Type B pancreatic cell (in vitro differentiated cells): ENCODE measurements at regions not wholly inside any gene's neighbourhood (a gene's known extent, or its start where the extent isn't known, plus 50 kb on each side); places are given as distances from the start of the nearest gene placed in this dataset.

Experiments used
- DNase-seq: peaks from one replicate; pipeline ENCODE4 v3.0.0; 2021; ENCODE audit warnings: mixed read lengths; ENCODE audit not compliant: unreplicated experiment; ENCODE audit errors: extremely low spot score
- H3K27ac Mint-ChIP-seq: 2 replicates; pipeline ENCODE4 v1.8.0; 2021; ENCODE audit warnings: mild to moderate bottlenecking, mixed read lengths
- H3K27me3 Mint-ChIP-seq: 2 replicates; pipeline ENCODE4 v1.8.0; 2021; ENCODE audit warnings: mixed read lengths
- H3K36me3 Mint-ChIP-seq: 2 replicates; pipeline ENCODE4 v1.8.0; 2021; ENCODE audit warnings: mixed read lengths
- H3K4me1 Mint-ChIP-seq: one replicate; pipeline ENCODE4 v1.8.0; 2021; ENCODE audit warnings: mixed read lengths; ENCODE audit not compliant: unreplicated experiment
- H3K4me3 Mint-ChIP-seq: 2 replicates; pipeline ENCODE4 v1.8.0; 2021; ENCODE audit warnings: mild to moderate bottlenecking, mixed read lengths
- H3K9me3 Mint-ChIP-seq: 2 replicates; pipeline ENCODE4 v1.8.0; 2021; ENCODE audit warnings: mixed read lengths
- CTCF ChIP-seq: fragments of 200-600 bp; sonication (generic); conservative IDR thresholded peaks from 2 replicates; pipeline ENCODE4 v1.5.0; 2021; ENCODE audit warnings: antibody characterized with exemption, mild to moderate bottlenecking

GRCh38 chr7:156079156-156079555 is 266.9 kb upstream of the SHH start:
- H3K27ac Mint-ChIP-seq = no peak overlapping the region
- H3K4me3 Mint-ChIP-seq = no peak overlapping the region
- no peaks in the 10 kb centered on the region for H3K9me3 Mint-ChIP-seq
- no peak for DNase-seq
- H3K4me1 Mint-ChIP-seq = peaks cover 11% of the 10 kb centered on the region
- peaks cover 6% of the 10 kb centered on the region for H3K27me3 Mint-ChIP-seq
- no peak for TF ChIP-seq CTCF
- no peaks in the 10 kb centered on the region for H3K36me3 Mint-ChIP-seq

GRCh38 chr7:156074982-156075615 is 262.8 kb upstream of the SHH start:
- Mint-ChIP-seq H3K9me3 (no peaks in the 10 kb centered on the region), H3K36me3 (no peaks in the 10 kb centered on the region), H3K4me3 (no peak overlapping the region), H3K27ac (no peak overlapping the region), H3K4me1 (peaks cover 5% of the 10 kb centered on the region), H3K27me3 (no peaks in the 10 kb centered on the region)
- TF ChIP-seq CTCF = no peak
- no peak for DNase-seq

DNA sequence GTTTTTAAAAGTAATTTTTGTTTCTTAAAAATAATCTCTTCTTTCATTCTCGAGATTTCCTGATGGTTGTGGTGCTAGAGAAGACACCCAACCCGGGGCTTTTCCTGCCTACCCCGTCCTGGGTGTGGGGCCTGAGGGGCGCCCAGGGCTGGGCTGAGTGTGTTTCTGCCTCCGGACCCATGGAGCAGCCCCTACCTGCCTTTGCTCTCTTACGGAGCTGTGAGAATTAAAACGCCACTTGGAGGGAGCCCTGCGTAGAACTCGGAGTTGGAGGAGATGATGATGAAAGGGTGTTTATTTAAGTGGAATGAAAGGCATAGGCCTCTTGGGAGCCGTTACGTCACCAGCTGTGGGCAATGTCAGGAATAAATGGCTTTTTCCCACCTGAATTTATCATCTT is 261.8 kb upstream of the SHH start:
- no peak overlapping the region for H3K4me3 Mint-ChIP-seq
- H3K4me1 Mint-ChIP-seq = peaks cover under 1% of the 10 kb centered on the region
- no peak for TF ChIP-seq CTCF
- no peaks in the 10 kb centered on the region for H3K36me3 Mint-ChIP-seq
- H3K27ac Mint-ChIP-seq = no peak overlapping the region
- no peaks in the 10 kb centered on the region for H3K9me3 Mint-ChIP-seq
- peaks cover 4% of the 10 kb centered on the region for H3K27me3 Mint-ChIP-seq
- DNase-seq = no peak

DNA sequence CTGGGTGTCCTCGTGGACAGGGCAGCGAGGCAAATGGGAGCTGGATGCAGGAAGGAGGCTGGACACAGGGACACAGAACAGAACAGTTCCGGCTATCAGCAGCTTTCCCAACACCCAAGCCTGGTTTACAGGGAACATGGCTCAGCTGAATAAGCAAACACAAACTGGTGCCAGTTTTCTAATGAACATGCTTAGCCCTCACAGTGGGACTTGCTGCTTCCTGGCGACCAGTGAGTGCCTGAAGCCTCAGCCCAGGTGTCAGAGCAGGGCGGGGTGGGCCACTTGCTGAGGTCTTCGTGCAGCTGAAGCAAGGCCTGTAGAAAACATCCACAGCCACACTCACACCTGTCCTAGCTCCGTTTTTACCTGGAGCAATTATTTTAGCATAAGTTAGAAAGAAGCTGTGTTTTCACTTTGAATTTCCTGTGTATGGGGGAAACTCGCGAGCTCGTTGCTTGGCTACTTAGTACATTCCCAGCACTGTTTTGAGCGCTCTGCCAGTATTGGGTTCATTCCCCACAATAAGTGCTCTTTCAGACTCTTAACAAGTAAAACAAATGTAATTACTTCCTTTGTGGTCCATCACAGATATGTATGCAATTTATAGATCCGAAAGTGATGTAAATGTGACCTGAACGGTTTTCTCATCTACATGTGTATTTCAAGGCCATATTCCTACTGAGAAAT is 261.2 kb upstream of the SHH start:
- Mint-ChIP-seq H3K27me3 (peaks cover 9% of the 10 kb centered on the region), H3K4me3 (no peak overlapping the region), H3K9me3 (no peaks in the 10 kb centered on the region), H3K4me1 (no peaks in the 10 kb centered on the region), H3K36me3 (no peaks in the 10 kb centered on the region), H3K27ac (no peak overlapping the region)
- TF ChIP-seq CTCF = no peak
- no peak for DNase-seq

DNA sequence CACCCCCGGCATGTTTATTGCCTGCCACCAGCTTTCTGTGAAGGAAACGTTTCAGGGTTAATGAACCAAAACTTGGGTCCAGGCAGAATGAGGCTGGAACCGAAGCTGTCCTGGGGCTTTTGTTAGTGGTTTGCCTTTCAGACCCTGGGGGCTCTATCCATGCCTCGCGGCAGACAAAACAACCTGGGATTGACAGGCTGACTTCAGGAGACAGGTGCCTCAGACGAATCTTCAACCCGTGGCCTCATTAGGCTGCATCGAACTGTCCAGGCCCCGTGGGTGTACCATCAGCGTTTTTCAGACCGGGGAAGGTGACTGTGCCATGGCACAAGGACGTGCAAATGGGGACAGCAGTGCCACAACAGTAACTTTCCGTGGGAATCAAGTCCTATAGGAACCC is 259.3 kb upstream of the SHH start:
- Mint-ChIP-seq H3K27ac (no peak overlapping the region), H3K4me1 (no peaks in the 10 kb centered on the region), H3K4me3 (no peak overlapping the region), H3K27me3 (peaks cover 17% of the 10 kb centered on the region), H3K9me3 (no peaks in the 10 kb centered on the region), H3K36me3 (no peaks in the 10 kb centered on the region)
- TF ChIP-seq CTCF = no peak
- DNase-seq = no peak
